IMR-90 (cell line): ENCODE measurements at regions not wholly inside any gene's neighbourhood (a gene's known extent, or its start where the extent isn't known, plus 50 kb on each side); places are given as distances from the start of the nearest gene placed in this dataset.

Experiments used
- ELK1 ChIP-seq: fragments of 150-350 bp; IDR thresholded peaks from 2 replicates; pipeline ENCODE4 v1.6.1; 2016; ENCODE audit warnings: low read depth, mild to moderate bottlenecking, low read length, moderate library complexity, borderline replicate concordance
- SMC3 ChIP-seq: fragments of 150-350 bp; IDR thresholded peaks from 2 replicates; pipeline ENCODE4 v1.6.1; 2016; ENCODE audit warnings: low read depth, mild to moderate bottlenecking, antibody characterized with exemption, low read length, moderate library complexity

DNA sequence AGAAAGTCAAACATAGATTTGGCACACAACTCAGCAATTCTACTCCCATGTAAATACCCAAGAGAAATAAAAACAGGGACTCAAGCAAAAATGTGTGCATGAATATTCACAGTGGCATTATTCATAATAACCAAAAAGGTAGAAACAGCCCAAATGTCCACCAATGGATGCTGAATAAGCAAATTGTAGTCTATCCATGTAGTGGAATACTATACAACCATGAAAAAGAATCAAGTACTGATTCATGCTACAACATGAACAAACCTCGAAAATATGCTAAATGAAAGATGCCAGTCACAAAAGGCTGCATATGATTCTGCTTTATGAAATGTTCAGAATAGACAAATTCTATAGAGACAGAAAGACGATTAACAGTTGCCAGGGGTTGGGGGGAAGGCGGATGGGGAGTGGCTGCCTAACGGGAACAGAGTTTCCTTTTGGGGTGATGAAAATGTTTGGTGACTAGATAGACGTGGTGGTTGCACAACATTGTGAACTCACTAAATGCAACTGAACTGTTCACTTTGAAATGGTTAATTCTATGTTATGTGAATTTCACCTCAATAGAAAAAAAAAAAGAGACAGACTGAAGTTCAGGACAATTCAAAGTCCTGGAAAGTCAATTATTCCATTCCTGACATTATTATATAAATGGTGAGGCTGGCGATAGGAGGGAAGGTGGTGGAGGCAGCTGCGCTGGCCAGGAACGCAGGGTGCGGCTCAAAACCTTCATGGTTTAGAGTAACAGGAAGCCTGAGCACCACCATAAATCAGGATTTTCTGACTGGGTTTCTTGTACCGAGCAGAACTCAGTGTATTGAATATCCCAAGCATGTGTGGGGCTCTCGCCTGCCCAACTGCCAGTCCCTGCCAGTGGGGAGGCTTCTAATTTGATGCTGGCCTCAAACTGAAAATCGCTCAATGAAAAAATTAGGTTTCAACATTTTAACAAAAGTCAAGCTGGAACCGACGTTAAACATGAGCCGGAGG, 300.9 kb downstream of the C16orf95 start (continued):
- TF ChIP-seq ELK1 (no peak), SMC3 (no peak)
